Glomerular endothelial cell (primary cell): ENCODE measurements at regions not wholly inside any gene's neighbourhood (a gene's known extent, or its start where the extent isn't known, plus 50 kb on each side); places are given as distances from the start of the nearest gene placed in this dataset.
"Not testable (repeated sequence)": the region's sequence is repeated elsewhere in the genome, so short reads cannot be mapped to it uniquely, and the experiment has no call there.

Experiments used
- DNase-seq: peaks from one replicate; pipeline ENCODE4 v3.0.0-alpha.2; 2011; ENCODE audit warnings: low read depth, low spot score; ENCODE audit errors: extremely low read depth

- no peak for DNase-seq
These were observed 159.6 kb upstream of the STK32A start for GRCh38 chr5:147075187-147075586.

GRCh38 chr5:147080391-147080790, 154.4 kb upstream of the STK32A start:
- DNase-seq: no peak

GRCh38 chr5:147081311-147081764, 153.5 kb upstream of the STK32A start:
- DNase-seq: no peak

GRCh38 chr5:147084702-147085101, 150.1 kb upstream of the STK32A start:
- DNase-seq: no peak

- DNase-seq: no peak
These were observed 149.4 kb upstream of the STK32A start for GRCh38 chr5:147085409-147085808.

GRCh38 chr5:147092044-147092443, 142.8 kb upstream of the STK32A start:
- DNase-seq: no peak

- no peak for DNase-seq
These were observed 141.7 kb upstream of the STK32A start for GRCh38 chr5:147093138-147093537.

- no peak for DNase-seq
These were observed 139.1 kb upstream of the STK32A start for GRCh38 chr5:147095740-147096139.

GRCh38 chr5:147098233-147098790, 136.5 kb upstream of the STK32A start:
- peak; percentile 9 for DNase-seq

- DNase-seq: no peak
These were observed 133.0 kb upstream of the STK32A start for GRCh38 chr5:147101659-147102369.

- DNase-seq: no peak
These were observed 121.9 kb upstream of the STK32A start for GRCh38 chr5:147112899-147113298.

- no peak for DNase-seq
These were observed 120.9 kb upstream of the STK32A start for GRCh38 chr5:147113967-147114366.

GRCh38 chr5:147139759-147140158, 95.1 kb upstream of the STK32A start:
- not testable (repeated sequence) for DNase-seq

- DNase-seq: no peak
These were observed 94.3 kb upstream of the STK32A start for GRCh38 chr5:147140558-147140957.

GRCh38 chr5:147141580-147141979, 93.2 kb upstream of the STK32A start:
- DNase-seq: not testable (repeated sequence)

- no peak for DNase-seq
These were observed 91.6 kb upstream of the STK32A start for GRCh38 chr5:147143215-147143614.

GRCh38 chr5:147145328-147145727, 89.5 kb upstream of the STK32A start:
- DNase-seq: no peak

GRCh38 chr5:147148715-147149114, 86.1 kb upstream of the STK32A start:
- no peak for DNase-seq

- DNase-seq: no peak
These were observed 82.7 kb upstream of the STK32A start for GRCh38 chr5:147152086-147152485.

- no peak for DNase-seq
These were observed 80.0 kb upstream of the STK32A start for GRCh38 chr5:147154809-147155208.

GRCh38 chr5:147156012-147156411, 78.8 kb upstream of the STK32A start:
- no peak for DNase-seq

- no peak for DNase-seq
These were observed 73.7 kb upstream of the STK32A start for GRCh38 chr5:147160902-147161700.
